AG04449 (cell line): ENCODE measurements at regions not wholly inside any gene's neighbourhood (a gene's known extent, or its start where the extent isn't known, plus 50 kb on each side); places are given as distances from the start of the nearest gene placed in this dataset.

Source experiments
- CTCF ChIA-PET: fragments of 350-600 bp; formaldehyde crosslinking; extraction: SDS; loops from one replicate; lab custom pipeline; 2021; ENCODE audit warnings: antibody characterized with exemption; lab: Yijun Ruan, JAX
- POLR2A ChIA-PET: fragments of 400-600, 350-600 bp; formaldehyde crosslinking; extraction: SDS; loops from one replicate; lab custom pipeline; 2020; ENCODE audit warnings: antibody characterized with exemption, inconsistent platforms; lab: Yijun Ruan, JAX
- DNase-seq: peaks from one replicate; pipeline ENCODE4 v3.0.0-alpha.2; 2010; ENCODE audit warnings: low read depth, low spot score
- H3K4me3 ChIP-seq: 2 replicates; pipeline ENCODE4 v1.5.1; 2011; ENCODE audit warnings: low read depth, mild to moderate bottlenecking, control low read depth, low read length
- TF ChIP-seq, protein P1 (sequence below): IDR thresholded peaks from one replicate; pipeline ENCODE4 v1.5.1; 2011; ENCODE audit warnings: mild to moderate bottlenecking, moderate library complexity, low read length, control low read depth, inconsistent platforms; ENCODE audit not compliant: insufficient read depth; ENCODE audit errors: missing control alignments

DNA sequence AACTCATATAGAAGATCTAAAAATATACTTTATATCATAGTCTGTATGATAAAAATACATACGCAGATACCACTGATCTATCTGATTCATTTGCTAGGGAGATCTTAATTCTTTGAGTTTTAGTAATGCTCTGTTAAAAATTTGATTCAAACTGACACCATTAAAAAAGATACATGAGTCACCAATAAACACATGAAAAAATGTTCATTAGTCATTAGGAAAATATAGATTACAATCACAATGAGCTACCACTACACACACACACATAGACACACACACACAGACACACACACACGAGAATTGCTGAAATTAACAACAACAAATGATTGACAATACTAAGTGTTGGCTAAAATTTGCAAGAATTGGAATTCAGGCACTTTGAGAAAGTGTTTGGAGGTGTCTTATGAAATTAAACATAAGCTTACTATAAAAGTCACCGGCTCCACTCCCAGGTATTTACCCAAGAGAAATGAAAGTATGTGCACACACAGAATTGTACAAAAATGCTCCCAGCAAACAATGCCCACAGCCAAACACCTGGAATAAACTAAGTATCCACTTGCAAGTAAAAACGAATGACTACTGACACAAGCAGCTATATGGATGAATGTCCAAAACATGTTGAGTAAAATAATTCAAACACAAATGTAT, 117.7 kb upstream of the GGTLC1 start:
- POLR2A ChIA-PET = no interaction called here
- no peak overlapping the region for H3K4me3 ChIP-seq
- CTCF ChIA-PET = interaction anchor here (0.8 to 1.6 kb wide), 2 partner anchors 10 to 18 kb away, joined by 3 to 6 read pairs; no protein-coding TSS in a partner anchor
- TF ChIP-seq, protein P1, sequence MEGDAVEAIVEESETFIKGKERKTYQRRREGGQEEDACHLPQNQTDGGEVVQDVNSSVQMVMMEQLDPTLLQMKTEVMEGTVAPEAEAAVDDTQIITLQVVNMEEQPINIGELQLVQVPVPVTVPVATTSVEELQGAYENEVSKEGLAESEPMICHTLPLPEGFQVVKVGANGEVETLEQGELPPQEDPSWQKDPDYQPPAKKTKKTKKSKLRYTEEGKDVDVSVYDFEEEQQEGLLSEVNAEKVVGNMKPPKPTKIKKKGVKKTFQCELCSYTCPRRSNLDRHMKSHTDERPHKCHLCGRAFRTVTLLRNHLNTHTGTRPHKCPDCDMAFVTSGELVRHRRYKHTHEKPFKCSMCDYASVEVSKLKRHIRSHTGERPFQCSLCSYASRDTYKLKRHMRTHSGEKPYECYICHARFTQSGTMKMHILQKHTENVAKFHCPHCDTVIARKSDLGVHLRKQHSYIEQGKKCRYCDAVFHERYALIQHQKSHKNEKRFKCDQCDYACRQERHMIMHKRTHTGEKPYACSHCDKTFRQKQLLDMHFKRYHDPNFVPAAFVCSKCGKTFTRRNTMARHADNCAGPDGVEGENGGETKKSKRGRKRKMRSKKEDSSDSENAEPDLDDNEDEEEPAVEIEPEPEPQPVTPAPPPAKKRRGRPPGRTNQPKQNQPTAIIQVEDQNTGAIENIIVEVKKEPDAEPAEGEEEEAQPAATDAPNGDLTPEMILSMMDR = no peak
- DNase-seq = no peak

DNA sequence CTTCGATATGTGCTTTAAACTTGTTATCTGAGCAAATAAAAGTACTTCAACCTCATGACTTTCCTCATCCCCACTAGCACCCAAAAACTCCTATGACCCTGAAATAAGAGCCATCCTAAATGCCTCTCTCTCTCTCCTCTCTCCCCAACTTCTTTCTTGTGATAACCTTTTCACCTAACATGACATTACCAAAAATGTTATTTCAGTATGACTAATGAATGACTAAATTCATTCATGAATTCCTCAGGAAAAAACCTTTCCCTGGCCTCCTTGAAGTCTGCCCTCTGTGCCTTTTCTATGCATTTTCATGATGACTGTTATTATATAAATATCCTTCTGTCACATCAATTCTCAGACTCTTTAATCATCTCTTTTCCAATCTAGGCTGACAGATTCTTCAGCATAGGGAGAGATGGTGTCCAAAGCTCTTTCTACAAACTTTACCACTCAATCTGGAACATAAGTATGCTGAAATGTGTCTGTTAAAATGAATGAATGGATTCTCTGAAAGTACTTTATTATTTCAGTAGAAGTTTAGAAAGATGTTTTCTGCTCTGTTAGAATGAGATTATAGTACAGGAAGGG, 114.3 kb upstream of the GGTLC1 start:
- no peak overlapping the region for H3K4me3 ChIP-seq
- CTCF ChIA-PET = interaction anchor here (1.0 to 1.7 kb wide), 5 partner anchors 10 to 817 kb away, joined by 3 to 4 read pairs (median 4); no protein-coding TSS in a partner anchor
- TF ChIP-seq, protein P1 = no peak
- POLR2A ChIA-PET = no interaction called here
- DNase-seq = no peak

DNA sequence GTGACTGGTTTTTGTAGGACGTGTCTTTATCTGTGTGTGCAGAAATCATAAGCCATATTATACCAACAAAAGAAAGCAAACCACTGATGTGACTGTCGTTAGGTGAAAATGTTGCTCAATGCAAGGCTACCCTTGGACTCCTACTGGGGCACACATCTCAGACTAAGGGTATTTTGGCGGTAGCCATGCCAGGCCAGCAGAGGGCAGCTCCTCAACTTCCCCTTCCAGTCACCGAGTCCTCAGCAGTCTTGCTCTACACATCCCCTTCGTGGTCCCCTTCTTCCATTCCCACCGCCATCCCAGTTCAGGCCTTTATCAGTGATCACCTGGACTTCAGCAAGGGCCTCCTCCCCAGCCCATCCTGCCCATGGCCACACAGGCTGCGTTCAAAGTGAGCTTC, 113.7 kb upstream of the GGTLC1 start:
- TF ChIP-seq, protein P1 = peak; percentile 20
- no peak for DNase-seq
- no peak overlapping the region for H3K4me3 ChIP-seq
- ChIA-PET CTCF (interaction anchor here (1.0 to 1.7 kb wide), 8 partner anchors 10 to 818 kb away, joined by 3 to 4 read pairs (median 4); no protein-coding TSS in a partner anchor), POLR2A (no interaction called here)

DNA sequence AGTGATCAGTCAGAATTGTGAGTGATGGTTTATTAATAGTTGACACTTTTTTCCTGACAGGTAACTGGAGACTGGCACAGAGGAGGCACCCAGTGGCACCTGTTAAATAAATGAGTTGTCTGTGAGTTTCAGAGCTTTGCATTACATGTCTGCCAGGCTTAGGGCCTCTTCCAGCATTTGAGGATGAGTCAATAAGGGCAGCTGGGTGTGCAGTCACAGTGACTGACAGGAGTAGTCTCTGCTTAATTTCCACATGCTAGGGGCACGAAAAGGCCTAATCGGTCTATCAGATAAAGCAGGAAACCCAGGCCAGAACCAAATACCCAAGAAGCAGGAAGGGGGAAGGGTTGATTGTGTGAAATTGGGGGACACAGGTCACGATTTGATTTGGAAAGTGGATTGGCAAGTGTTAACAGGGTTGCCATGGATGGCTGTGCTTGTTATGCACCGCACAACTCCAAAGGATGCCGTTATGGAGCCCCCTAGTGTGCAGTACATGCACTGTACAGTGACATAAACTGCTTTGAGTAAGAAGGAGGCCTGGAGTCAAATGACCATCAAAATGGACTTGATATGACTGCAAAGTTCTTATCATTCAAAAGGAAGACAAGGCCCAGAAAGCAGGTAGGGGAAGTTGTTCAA, 111.9 kb upstream of the GGTLC1 start:
- no peak for DNase-seq
- H3K4me3 ChIP-seq = no peak overlapping the region
- POLR2A ChIA-PET = no interaction called here
- CTCF ChIA-PET = interaction anchor here (0.7 to 1.5 kb wide), 5 partner anchors 9 to 57 kb away, joined by 3 to 4 read pairs (median 4); no protein-coding TSS in a partner anchor
- TF ChIP-seq, protein P1 = peak; percentile 61

DNA sequence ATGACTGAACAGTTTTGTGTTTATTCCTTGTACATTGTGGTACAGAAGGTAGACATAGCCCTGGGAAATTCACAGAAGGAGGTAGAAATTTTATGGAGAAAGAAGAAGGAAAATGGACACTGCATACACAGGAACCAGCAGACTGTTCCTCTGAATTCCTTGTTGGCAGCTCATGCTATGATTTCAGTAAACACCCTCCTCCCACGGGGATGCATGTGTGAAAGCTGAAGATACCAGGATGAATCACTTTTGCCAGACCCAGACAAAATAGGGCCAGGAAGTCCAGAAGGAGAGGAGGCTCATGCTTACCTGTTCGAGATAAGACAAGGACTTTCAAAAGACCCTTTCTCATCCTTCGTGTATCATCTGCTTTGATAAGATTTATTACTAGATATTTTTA, 110.3 kb upstream of the GGTLC1 start:
- TF ChIP-seq, protein P1 = no peak
- CTCF ChIA-PET = no interaction called here
- DNase-seq = peak; percentile 24
- no peak overlapping the region for H3K4me3 ChIP-seq
- POLR2A ChIA-PET = no interaction called here

DNA sequence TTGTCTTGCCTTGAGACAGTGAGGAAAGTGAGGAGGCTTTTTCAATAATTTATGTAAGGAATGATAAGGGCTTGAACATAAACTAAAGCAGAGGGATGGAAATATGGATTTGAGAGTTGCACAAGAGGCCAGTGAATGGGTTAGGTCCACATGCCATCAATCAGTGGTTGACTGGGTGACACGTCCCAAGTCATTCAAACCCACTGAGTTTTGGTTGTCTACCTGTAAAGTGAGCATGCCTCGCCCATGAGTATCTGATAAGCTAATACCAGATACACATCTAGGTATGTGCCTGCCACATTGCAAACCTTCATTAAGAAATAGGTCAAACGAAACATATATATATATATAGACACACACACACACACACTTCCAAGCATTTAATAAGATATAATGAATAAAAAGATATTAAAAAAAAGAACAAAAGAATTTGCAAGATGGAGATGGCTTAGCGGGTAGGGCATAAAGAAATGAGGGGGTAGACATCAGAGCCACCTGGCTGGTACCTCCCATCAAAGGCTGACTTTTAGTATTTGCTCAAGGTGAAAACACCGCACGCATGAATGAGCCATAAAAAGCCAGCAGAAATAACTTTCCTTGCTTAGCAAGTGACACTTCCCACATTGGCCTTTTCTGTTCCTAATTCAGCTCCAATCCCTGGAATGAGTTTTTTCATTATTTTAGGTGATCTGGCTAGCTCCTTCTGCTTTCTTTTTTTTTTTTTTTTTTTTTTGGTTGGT, 109.1 kb upstream of the GGTLC1 start:
- DNase-seq = no peak
- H3K4me3 ChIP-seq = no peak overlapping the region
- POLR2A ChIA-PET = no interaction called here
- CTCF ChIA-PET = no interaction called here
- TF ChIP-seq, protein P1 = no peak
